Thyroid gland (tissue), 4 donors: ENCODE measurements at regions not wholly inside any gene's neighbourhood (a gene's known extent, or its start where the extent isn't known, plus 50 kb on each side); places are given as distances from the start of the nearest gene placed in this dataset.

Experiments
- CTCF ChIP-seq, 6 experiments: fragments of 200-600 bp in 3 of 6; fragments of 450-650 bp in 3 of 6; sonication (generic) in 3 of 6; IDR thresholded peaks; one replicate each; pipeline ENCODE4 v1.5.1; 2016 to 2019; ENCODE audit warnings: antibody characterized with exemption in 6 of 6, mild to moderate bottlenecking in 2 of 6, inconsistent platforms in 1 of 6, moderate library complexity in 1 of 6
- POLR2A ChIP-seq, 2 donors: fragments of 450-650 bp; IDR thresholded peaks; one replicate each; pipeline ENCODE4 v1.6.1; 2017; ENCODE audit warnings: antibody characterized with exemption in 2 of 2, mild to moderate bottlenecking in 2 of 2, moderate library complexity in 1 of 2

- no peak for TF ChIP-seq CTCF (IDR thresholded peaks at IDR 0.05)
- TF ChIP-seq POLR2A (IDR thresholded peaks at IDR 0.05) = no peak
These were observed 674.9 kb downstream of the SMARCA1 start for GRCh38 chrX:128848374-128848773.
